OCI-LY3 (cell line): ENCODE measurements at regions not wholly inside any gene's neighbourhood (a gene's known extent, or its start where the extent isn't known, plus 50 kb on each side); places are given as distances from the start of the nearest gene placed in this dataset.
"Not testable (repeated sequence)": the region's sequence is repeated elsewhere in the genome, so short reads cannot be mapped to it uniquely, and the experiment has no call there.

Source experiments
- EZH2phosphoT487 ChIP-seq: fragments of 200-600 bp; shearing (Covaris generic); IDR thresholded peaks from 2 replicates; pipeline ENCODE4 v1.6.1; 2018; ENCODE audit warnings: antibody characterized with exemption, mixed run types, low read depth
- TF ChIP-seq, protein P1 (sequence below): fragments of 200-600, 300-600 bp; sonication (generic); IDR thresholded peaks from 2 replicates; pipeline ENCODE4 v1.5.1; 2014; ENCODE audit warnings: antibody characterized with exemption, low read length, low read depth

GRCh38 chr2:187637771-187638170, 83.5 kb upstream of the TFPI start:
- TF ChIP-seq, protein P1, sequence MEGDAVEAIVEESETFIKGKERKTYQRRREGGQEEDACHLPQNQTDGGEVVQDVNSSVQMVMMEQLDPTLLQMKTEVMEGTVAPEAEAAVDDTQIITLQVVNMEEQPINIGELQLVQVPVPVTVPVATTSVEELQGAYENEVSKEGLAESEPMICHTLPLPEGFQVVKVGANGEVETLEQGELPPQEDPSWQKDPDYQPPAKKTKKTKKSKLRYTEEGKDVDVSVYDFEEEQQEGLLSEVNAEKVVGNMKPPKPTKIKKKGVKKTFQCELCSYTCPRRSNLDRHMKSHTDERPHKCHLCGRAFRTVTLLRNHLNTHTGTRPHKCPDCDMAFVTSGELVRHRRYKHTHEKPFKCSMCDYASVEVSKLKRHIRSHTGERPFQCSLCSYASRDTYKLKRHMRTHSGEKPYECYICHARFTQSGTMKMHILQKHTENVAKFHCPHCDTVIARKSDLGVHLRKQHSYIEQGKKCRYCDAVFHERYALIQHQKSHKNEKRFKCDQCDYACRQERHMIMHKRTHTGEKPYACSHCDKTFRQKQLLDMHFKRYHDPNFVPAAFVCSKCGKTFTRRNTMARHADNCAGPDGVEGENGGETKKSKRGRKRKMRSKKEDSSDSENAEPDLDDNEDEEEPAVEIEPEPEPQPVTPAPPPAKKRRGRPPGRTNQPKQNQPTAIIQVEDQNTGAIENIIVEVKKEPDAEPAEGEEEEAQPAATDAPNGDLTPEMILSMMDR = not testable (repeated sequence)
- TF ChIP-seq EZH2phosphoT487 = not testable (repeated sequence)
